Amygdala (tissue), 56 donors: ENCODE measurements at regions not wholly inside any gene's neighbourhood (a gene's known extent, or its start where the extent isn't known, plus 50 kb on each side); places are given as distances from the start of the nearest gene placed in this dataset.
"Not testable (repeated sequence)": the region's sequence is repeated elsewhere in the genome, so short reads cannot be mapped to it uniquely, and the experiment has no call there.

Source experiments
- DNase-seq, 56 donors: peaks; one replicate each; lab custom pipeline; 2025; lab: John Stamatoyannopoulos, UW

DNA sequence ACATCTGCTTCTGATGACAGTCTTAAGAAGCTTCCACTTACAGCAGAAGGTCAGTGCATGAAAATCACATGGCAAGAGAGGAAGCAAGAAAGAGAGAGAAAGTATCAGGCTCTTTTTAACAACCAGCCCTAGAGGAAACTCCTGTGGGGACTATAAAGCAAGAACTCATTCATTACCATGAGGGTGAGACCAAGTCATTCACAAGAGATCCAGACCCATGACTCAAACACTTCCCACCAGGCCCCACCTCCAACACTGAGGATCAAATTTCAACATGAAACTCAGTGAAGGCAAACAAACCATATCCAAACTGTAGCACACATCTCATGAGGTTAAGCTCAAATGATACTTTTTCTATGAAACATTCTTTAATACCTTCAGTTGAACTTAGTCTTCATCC lies 643.2 kb upstream of the SYNCRIP start:
- DNase-seq, result no peak

DNA sequence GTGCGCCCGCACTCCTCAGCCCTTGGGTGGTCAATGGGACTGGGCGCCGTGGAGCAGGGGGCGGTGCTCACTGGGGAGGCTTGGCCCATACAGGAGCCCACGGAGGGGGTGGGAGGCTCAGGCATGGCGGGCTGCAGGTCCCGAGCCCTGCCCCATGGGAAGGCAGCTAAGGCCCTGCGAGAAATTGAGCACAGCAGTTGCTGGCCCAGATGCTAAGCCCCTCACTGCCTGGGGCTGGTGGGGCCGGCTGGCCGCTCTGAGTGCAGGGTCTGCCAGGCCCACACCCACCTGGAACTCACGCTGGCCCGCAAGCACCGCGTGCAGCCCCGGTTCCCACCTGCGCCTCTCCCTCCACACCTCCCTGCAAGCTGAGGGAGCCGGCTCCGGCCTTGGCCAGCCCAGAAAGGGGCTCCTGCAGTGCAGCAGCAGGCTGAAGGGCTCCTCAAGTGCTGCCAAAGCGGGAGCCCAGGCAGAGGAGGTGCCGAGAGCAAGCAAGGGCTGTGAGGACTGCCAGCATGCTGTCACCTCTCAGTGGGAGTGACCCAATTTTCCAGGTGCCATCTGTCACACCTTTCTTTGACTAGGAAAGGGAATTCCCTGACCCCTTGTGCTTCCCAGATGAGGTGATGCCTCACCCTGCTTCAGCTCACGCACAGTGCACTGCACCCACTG lies 642.3 kb upstream of the SYNCRIP start:
- not testable (repeated sequence) for DNase-seq

- not testable (repeated sequence) for DNase-seq
Observed at GRCh38 chr6:86283596-86283995, 640.9 kb upstream of the SYNCRIP start.

DNA sequence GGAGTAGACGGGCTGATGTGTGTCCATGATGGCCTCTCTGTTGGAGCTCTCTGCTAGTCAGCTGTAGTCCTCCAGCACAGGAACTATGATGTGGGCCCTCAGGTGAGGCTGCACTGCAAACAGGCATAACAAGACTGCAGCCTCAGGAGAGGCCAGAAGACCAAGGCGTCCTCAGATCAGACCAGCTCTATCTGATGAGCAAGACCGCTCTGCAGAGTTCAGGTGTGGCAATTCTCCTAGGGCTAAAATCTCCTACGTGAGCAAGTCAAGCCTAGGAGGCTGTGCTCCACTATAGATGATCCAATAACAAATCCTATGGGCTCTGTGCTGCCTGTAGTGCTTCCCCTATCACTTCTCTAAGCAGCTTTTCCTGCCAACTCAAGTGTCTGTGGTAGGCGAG lies 633.4 kb upstream of the SYNCRIP start:
- no peak for DNase-seq

- no peak for DNase-seq
Observed at GRCh38 chr6:86273936-86274335, 631.2 kb upstream of the SYNCRIP start.

- no peak for DNase-seq
Observed at GRCh38 chr6:86256615-86257187, 614.0 kb upstream of the SYNCRIP start.

DNA sequence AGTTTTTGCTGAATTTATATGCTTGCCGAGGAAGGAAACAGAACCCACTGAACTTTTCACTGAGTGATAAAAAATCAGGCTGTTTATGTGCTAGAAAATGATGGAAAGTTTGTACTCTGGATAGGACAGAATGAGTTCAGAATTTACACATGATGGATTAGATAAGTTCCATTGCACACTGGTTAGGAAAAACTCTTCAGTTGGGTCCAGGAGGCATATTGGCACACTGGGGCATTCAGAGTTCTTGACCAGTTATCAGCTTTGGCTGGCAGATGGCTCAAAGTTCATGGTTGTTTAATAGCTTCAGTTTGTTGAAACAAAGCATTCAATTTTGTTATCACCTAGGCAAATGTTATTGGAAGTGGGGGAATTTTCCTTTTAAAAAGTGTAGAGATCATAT lies 613.3 kb upstream of the SYNCRIP start:
- no peak for DNase-seq

- no peak for DNase-seq
Observed at GRCh38 chr6:86251106-86251505, 608.4 kb upstream of the SYNCRIP start.

DNA sequence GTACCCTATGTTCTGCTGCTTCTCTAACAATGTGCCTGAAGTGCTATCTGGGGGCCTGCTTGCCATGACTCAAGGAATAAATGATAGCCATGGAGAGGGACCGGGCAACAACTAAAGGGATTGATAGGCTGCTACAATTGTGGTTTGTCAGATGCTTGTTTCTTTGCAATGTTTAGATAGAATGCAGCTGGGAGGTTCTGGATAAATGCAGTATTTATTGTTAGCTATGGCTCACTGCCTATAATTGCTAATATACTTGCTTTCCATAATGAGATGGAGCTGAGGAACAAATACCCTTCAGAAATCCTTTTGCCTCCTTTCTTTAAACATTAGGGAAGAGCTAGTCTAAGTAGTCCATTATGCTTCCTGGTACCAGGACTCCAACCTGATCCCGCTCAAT lies 575.2 kb upstream of the SYNCRIP start:
- DNase-seq, result no peak

DNA sequence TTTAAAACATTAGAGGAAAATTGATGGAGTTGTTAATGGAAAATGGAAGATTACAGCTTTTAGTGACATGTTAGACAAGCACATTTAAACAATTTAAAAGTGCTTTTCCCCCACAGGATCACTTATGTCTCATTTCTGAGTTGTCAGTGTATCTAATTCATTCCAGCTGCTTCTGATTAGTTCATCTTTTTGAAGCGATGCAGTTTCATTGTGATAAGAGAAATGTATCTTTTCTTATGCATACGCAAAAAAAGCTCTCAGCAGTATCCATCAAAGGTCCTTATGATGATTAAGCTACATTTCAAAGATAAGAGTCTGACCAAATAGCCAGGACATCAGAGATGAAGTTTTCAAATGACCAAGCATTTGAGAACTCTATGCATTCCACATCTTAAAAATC lies 572.6 kb upstream of the SYNCRIP start:
- no peak for DNase-seq

DNA sequence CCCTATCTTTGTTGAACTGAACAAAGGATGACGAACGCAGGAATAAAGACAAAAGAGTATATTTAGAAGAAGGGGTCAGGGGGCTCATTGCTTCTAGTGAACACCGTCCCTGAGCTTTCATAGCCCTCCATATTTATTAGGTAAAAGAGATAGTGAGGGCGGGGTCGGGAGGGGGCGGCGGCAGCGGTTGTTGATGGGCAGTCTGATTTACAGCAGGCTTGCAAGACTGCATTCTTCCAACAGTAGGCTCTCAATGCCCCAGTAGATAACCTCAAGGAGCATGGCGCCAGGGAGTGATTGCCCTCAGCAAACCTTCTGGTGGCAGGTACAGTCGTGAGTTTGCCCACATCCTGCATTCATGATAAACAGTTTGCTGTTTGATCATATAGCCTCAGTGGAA lies 563.3 kb upstream of the SYNCRIP start:
- no peak for DNase-seq

DNA sequence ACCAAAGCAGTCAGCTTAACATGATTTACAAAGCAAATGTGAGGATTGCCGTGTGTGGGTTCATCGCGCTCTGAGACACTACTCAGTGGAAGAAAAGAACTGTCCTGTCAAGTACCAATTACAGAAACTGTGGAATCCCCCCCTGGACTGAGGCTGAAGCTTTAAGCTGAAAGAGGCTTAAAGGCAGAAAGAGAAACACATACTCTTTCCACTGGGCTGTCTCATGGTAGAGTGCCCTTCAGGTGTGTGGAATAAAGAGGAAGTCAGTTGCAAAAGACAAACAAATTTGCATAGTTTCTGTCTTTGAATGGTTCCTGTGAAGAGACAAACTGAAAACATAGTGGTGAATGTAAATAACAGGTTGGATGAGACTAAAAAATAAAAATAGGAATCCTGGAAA lies 560.4 kb upstream of the SYNCRIP start:
- DNase-seq, result no peak

DNA sequence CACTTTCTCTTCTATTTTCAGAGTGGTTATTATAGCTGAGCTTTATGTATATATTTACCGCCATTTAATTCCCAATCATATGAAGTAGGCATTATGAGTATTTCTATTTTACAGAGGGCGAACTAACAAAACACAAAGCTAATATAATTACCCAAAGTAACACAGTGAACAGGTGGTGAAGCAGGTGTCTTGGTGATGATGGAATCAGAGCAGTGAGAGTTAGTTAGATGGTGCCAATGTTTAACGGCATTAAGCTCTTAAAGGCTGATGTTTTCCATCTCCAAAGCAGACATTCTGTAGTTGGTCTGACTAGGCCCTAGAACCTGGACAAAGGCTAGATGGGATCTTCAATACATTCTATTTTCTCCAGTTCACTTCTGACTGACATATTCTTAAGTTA lies 551.1 kb upstream of the SYNCRIP start:
- no peak for DNase-seq

DNA sequence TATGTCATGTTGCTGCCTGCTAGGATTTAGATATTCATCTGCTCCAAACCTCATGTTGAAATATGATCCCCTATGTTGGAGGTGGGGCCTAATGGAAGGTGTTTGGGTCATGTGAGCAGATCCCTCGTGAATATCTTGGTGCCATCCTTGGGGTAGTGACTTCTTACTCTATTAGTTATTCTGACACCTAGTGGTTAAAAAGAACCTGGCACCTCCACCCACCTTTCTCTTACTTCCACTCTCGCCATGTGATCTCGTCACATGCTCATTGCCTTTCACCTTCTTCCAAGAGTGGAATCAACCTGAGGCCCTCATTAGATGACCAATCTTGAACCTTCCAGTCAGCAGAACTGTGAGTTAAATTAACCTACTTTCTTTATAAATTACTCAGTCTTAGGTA lies 549.4 kb upstream of the SYNCRIP start:
- DNase-seq, result no peak

GRCh38 chr6:86175149-86175548 lies 532.5 kb upstream of the SYNCRIP start:
- DNase-seq, result peak in 1 of 56 donors; percentile 1

DNA sequence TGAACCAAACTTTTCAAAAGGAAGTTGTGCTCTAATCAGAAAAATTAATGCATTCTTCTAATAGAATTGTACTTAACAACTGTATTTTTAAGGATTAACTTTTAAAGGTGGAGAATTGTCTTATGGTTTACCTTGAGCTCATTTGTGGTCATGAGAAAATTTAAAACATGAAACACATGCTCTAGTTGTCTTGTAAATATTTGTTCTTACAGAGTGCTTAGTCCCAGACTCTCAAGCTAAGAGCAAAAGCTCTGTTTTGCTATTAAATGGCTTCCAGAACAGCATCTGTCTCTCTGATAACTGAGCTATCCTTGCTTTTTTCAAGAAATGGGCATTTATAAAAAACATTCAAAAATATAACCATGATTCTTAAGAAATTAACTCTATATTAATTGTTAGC lies 512.2 kb upstream of the SYNCRIP start:
- no peak for DNase-seq

GRCh38 chr6:86153521-86153920 lies 510.8 kb upstream of the SYNCRIP start:
- no peak for DNase-seq

GRCh38 chr6:86152546-86152945 lies 509.9 kb upstream of the SYNCRIP start:
- DNase-seq, result no peak

DNA sequence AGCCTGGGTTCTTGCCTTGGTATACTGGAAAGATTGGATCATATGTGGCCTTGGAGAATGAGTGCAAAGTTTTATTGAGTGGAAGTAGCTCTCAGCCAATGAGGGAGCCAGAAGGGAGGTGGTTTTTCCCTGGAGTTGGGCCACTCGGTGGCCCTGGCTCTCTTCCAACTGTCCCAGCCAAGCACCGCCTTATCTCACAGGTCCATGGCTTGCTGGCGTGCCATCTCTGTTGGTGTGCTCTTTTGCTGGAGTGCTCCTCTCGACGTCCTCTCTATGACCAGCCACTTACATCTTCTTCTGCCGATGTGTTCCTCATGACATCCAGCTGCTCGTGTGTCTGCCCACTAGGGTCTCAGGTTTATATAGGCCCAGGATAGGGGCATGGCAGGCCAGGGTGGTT lies 505.9 kb upstream of the SYNCRIP start:
- DNase-seq, result no peak

DNA sequence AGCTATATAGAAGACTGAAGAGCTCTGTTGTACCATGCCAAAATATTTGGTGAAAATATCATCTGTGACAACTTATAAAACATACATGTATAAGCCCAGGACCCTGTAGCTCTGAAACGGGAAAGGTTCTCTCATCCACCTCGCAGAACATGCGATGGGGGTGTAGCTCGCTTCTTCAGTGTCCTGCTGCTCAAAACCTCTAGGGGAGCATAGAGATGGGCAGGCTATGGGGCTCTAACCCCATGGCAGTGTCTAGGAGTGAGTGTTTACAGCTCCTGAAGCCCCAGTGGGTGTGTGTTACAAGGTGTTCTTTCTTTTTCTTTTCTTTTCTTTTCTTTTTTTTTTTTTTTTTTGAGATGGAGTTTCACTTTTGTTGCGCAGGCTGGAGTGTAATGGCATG lies 505.2 kb upstream of the SYNCRIP start:
- DNase-seq, result no peak

- DNase-seq, result no peak
Observed at GRCh38 chr6:86147311-86147710, 504.6 kb upstream of the SYNCRIP start.

- not testable (repeated sequence) for DNase-seq
Observed at GRCh38 chr6:86146751-86147150, 504.1 kb upstream of the SYNCRIP start.

GRCh38 chr6:86142326-86142725 lies 499.6 kb upstream of the SYNCRIP start:
- no peak for DNase-seq
